ENCODE measurements at regions not wholly inside any gene's neighbourhood (a gene's known extent, or its start where the extent isn't known, plus 50 kb on each side); places are given as distances from the start of the nearest gene placed in this dataset.

DNA sequence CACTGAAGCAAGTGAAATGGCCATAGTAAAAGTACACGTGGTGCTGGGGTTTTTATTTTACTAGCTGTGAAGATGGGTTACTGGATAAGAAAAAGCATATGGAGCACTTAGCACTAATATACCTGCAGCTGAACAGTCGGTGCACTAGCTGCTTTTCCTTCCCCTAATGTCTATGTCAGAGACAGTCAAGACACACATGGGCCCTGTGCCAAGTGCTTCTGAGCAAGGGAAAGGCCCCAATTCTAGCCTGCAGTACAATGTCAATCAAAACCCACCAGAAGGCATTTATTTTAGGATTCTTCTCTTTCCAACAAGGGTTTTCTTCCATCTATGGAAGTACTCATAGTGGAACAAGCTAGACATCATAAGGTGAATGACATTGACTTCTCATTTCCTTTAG is 716.7 kb downstream of the CCSER2 start:
- TF ChIP-seq, protein P1, sequence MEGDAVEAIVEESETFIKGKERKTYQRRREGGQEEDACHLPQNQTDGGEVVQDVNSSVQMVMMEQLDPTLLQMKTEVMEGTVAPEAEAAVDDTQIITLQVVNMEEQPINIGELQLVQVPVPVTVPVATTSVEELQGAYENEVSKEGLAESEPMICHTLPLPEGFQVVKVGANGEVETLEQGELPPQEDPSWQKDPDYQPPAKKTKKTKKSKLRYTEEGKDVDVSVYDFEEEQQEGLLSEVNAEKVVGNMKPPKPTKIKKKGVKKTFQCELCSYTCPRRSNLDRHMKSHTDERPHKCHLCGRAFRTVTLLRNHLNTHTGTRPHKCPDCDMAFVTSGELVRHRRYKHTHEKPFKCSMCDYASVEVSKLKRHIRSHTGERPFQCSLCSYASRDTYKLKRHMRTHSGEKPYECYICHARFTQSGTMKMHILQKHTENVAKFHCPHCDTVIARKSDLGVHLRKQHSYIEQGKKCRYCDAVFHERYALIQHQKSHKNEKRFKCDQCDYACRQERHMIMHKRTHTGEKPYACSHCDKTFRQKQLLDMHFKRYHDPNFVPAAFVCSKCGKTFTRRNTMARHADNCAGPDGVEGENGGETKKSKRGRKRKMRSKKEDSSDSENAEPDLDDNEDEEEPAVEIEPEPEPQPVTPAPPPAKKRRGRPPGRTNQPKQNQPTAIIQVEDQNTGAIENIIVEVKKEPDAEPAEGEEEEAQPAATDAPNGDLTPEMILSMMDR (IDR thresholded peaks at IDR 0.05) = no peak
- TF ChIP-seq POLR2A (IDR thresholded peaks at IDR 0.05) (no peak), POLR2AphosphoS5 (IDR thresholded peaks at IDR 0.05) (no peak), EP300 (IDR thresholded peaks at IDR 0.05) (no peak)
